ENCODE measurements at regions not wholly inside any gene's neighbourhood (a gene's known extent, or its start where the extent isn't known, plus 50 kb on each side); places are given as distances from the start of the nearest gene placed in this dataset.

- Mint-ChIP-seq H3K4me1 (no peaks in the 10 kb centered on the region), H3K4me3 (no peak overlapping the region), H3K27ac (no peak overlapping the region), H3K9me3 (peaks cover 81% of the 10 kb centered on the region), H3K27me3 (ENCODE audit: insufficient read depth, low read depth, poor library complexity) (peaks cover 3% of the 10 kb centered on the region), H3K36me3 (ENCODE audit: low read depth) (peaks cover 5% of the 10 kb centered on the region)
- H4K20me1 ChIP-seq (replicated peaks; ENCODE audit: insufficient read depth): no peaks in the 10 kb centered on the region
- H3K4me1 ChIP-seq (ENCODE audit: insufficient read depth): no peaks in the 10 kb centered on the region
- no peaks in the 10 kb centered on the region for H3K79me2 ChIP-seq (replicated peaks; ENCODE audit: insufficient read depth)
- peaks cover 3% of the 10 kb centered on the region; the same call in 1 of the 2 replicates for H3K36me3 ChIP-seq (ENCODE audit: insufficient read depth)
- H3K9me2 ChIP-seq (ENCODE audit: insufficient read depth): no peaks in the 10 kb centered on the region
- no peaks in the 10 kb centered on the region for H3F3A ChIP-seq (replicated peaks; ENCODE audit: low read depth)
- DNase-seq (ENCODE audit: low spot score) (no peak), ATAC-seq (no peak)
- no peak overlapping the region for H3K4me2 ChIP-seq
- no peak overlapping the region for H2AFZ ChIP-seq
- H3K4me3 ChIP-seq: no peak overlapping the region
- H3K27ac ChIP-seq (ENCODE audit: low read depth): no peak overlapping the region
- no peak for TF ChIP-seq EZH2phosphoT487 (IDR thresholded peaks at IDR 0.05; ENCODE audit: unreplicated experiment)
- TF ChIP-seq STAT1 (IDR thresholded peaks at IDR 0.05; ENCODE audit: unreplicated experiment): no peak
- TF ChIP-seq POLR2AphosphoS5 (IDR thresholded peaks at IDR 0.05; ENCODE audit: low read depth): no peak
- H3K27me3 ChIP-seq (ENCODE audit: insufficient read depth): no peaks in the 10 kb centered on the region
Measured at GRCh38 chr16:6836766-6837165, 495.9 kb upstream of the RBFOX1 start.

- Histone ChIP-seq H3K27ac (ENCODE audit: low read depth) (no peak overlapping the region), H3F3A (replicated peaks; ENCODE audit: low read depth) (no peaks in the 10 kb centered on the region), H3K4me2 (no peak overlapping the region), H3K4me3 (no peak overlapping the region), H3K79me2 (replicated peaks; ENCODE audit: insufficient read depth) (no peaks in the 10 kb centered on the region), H3K4me1 (ENCODE audit: insufficient read depth) (no peaks in the 10 kb centered on the region), H2AFZ (no peak overlapping the region), H3K27me3 (ENCODE audit: insufficient read depth) (no peaks in the 10 kb centered on the region), H3K9me2 (ENCODE audit: insufficient read depth) (no peaks in the 10 kb centered on the region), H4K20me1 (replicated peaks; ENCODE audit: insufficient read depth) (no peaks in the 10 kb centered on the region), H3K36me3 (ENCODE audit: insufficient read depth) (0 out of 2 replicates have a peak, but pooled peaks cover 3% of the 10 kb centered on the region)
- Mint-ChIP-seq H3K4me3 (no peak overlapping the region), H3K4me1 (no peaks in the 10 kb centered on the region), H3K27ac (no peak overlapping the region), H3K9me3 (peaks cover 82% of the 10 kb centered on the region), H3K27me3 (ENCODE audit: insufficient read depth, low read depth, poor library complexity) (peaks cover 3% of the 10 kb centered on the region), H3K36me3 (ENCODE audit: low read depth) (peaks cover 5% of the 10 kb centered on the region)
- DNase-seq (ENCODE audit: low spot score) (no peak), ATAC-seq (no peak)
- TF ChIP-seq POLR2AphosphoS5 (IDR thresholded peaks at IDR 0.05; ENCODE audit: low read depth): no peak
- TF ChIP-seq, protein P1, sequence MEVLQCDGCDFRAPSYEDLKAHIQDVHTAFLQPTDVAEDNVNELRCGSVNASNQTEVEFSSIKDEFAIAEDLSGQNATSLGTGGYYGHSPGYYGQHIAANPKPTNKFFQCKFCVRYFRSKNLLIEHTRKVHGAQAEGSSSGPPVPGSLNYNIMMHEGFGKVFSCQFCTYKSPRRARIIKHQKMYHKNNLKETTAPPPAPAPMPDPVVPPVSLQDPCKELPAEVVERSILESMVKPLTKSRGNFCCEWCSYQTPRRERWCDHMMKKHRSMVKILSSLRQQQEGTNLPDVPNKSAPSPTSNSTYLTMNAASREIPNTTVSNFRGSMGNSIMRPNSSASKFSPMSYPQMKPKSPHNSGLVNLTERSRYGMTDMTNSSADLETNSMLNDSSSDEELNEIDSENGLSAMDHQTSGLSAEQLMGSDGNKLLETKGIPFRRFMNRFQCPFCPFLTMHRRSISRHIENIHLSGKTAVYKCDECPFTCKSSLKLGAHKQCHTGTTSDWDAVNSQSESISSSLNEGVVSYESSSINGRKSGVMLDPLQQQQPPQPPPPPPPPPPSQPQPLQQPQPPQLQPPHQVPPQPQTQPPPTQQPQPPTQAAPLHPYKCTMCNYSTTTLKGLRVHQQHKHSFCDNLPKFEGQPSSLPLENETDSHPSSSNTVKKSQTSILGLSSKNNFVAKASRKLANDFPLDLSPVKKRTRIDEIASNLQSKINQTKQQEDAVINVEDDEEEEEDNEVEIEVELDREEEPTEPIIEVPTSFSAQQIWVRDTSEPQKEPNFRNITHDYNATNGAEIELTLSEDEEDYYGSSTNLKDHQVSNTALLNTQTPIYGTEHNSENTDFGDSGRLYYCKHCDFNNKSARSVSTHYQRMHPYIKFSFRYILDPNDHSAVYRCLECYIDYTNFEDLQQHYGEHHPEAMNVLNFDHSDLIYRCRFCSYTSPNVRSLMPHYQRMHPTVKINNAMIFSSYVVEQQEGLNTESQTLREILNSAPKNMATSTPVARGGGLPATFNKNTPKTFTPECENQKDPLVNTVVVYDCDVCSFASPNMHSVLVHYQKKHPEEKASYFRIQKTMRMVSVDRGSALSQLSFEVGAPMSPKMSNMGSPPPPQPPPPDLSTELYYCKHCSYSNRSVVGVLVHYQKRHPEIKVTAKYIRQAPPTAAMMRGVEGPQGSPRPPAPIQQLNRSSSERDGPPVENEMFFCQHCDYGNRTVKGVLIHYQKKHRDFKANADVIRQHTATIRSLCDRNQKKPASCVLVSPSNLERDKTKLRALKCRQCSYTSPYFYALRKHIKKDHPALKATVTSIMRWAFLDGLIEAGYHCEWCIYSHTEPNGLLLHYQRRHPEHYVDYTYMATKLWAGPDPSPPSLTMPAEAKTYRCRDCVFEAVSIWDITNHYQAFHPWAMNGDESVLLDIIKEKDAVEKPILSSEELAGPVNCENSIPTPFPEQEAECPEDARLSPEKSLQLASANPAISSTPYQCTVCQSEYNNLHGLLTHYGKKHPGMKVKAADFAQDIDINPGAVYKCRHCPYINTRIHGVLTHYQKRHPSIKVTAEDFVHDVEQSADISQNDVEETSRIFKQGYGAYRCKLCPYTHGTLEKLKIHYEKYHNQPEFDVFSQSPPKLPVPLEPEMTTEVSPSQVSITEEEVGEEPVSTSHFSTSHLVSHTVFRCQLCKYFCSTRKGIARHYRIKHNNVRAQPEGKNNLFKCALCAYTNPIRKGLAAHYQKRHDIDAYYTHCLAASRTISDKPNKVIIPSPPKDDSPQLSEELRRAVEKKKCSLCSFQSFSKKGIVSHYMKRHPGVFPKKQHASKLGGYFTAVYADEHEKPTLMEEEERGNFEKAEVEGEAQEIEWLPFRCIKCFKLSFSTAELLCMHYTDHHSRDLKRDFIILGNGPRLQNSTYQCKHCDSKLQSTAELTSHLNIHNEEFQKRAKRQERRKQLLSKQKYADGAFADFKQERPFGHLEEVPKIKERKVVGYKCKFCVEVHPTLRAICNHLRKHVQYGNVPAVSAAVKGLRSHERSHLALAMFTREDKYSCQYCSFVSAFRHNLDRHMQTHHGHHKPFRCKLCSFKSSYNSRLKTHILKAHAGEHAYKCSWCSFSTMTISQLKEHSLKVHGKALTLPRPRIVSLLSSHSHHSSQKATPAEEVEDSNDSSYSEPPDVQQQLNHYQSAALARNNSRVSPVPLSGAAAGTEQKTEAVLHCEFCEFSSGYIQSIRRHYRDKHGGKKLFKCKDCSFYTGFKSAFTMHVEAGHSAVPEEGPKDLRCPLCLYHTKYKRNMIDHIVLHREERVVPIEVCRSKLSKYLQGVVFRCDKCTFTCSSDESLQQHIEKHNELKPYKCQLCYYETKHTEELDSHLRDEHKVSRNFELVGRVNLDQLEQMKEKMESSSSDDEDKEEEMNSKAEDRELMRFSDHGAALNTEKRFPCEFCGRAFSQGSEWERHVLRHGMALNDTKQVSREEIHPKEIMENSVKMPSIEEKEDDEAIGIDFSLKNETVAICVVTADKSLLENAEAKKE (CRISPR knock-in tag; IDR thresholded peaks at IDR 0.05): no peak
- no peak for TF ChIP-seq REST (IDR thresholded peaks at IDR 0.05; ENCODE audit: unreplicated experiment)
- TF ChIP-seq NANOG (IDR thresholded peaks at IDR 0.05; ENCODE audit: borderline replicate concordance): no peak
- no peak for TF ChIP-seq EZH2 (IDR thresholded peaks at IDR 0.05; ENCODE audit: low read depth, unreplicated experiment)
- no peak for TF ChIP-seq ZNF331 (CRISPR knock-in tag; IDR thresholded peaks at IDR 0.05; ENCODE audit: low read depth)
Measured at GRCh38 chr16:6835941-6836340, 496.7 kb upstream of the RBFOX1 start.
